A172 (cell line): ENCODE measurements at regions not wholly inside any gene's neighbourhood (a gene's known extent, or its start where the extent isn't known, plus 50 kb on each side); places are given as distances from the start of the nearest gene placed in this dataset.
A peak's percentile ranks its signal among the peaks of the same experiment; 100 is the strongest.
"Not testable (repeated sequence)": the region's sequence is repeated elsewhere in the genome, so short reads cannot be mapped to it uniquely, and the experiment has no call there.

Experiments
- DNase-seq: peaks from one replicate; pipeline ENCODE4 v3.0.0-alpha.2; 2015; ENCODE audit warnings: low spot score

DNA sequence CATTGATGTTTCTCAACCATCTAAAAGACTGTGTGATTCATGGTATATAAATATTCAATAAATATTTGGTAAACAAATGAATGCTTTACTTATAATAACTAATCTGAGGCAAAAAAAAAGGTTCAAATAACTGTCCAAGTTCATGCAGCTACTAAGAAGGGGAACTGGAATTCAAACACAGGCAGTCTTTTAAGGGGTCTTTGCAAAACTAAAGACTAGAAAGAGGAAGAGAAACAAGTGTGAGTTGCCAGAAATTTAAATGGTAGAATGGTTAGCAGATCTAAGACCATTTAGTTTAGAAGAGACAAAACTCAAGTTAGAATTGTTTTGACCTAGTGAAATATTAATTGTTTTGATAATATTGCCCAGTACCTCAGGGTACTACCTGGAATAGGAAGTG lies 642.0 kb upstream of the LRRN3 start:
- DNase-seq, result no peak

DNA sequence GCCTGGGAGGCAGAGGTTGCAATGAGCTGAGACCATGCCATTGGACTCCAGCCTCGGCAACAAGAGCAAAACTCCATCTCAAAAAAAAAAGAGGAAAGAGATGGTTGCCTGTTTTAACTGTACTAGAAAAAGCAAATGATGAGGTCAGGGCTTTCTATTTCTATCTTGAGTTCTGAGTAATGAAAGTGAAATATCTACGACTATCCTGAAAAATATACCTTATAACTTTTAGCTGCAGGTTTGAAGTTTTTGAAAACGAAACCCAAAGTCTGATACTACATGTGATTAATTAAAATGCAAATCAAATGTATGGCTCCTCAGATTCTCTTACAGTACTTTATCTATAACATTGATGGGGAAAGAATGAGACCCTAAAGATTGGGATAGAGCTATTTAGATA lies 636.2 kb upstream of the LRRN3 start:
- no peak for DNase-seq

DNA sequence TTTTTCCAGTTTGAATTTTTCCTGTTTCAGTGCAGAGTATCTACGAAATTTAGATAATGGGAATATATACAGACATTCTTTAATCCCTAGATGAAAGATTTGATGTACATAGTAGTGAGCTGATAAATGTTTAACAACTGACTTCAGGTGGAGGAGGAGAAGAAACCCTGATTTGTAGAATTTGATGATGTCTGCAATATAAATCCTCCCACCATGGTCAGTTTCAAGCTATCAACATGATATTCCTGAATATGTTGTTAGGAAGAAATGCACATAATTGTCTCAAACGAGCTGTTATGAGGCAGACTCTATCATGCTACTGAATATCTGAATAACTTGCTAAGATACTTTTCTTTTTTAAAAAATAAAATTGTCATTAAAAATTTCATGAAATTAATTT lies 629.3 kb upstream of the LRRN3 start:
- DNase-seq, result no peak

DNA sequence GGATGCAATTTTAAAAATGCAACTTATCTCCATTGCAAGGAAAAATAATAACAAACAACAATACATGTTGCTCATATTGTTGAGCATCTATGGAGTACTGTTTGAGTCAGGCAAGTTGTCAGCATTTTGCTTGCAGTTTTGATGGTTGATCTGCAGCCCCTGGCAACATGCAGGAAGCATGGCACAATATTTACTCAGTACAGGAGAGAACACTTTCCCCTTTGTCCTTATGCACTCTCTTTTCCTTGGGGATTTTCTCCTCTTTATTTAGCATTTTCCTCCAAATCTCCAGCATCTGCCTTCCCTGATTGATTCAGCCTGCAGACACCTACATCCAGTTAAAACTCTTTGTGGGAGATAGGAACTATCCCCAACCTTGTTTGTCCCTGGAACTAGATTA lies 620.5 kb upstream of the LRRN3 start:
- DNase-seq, result no peak

DNA sequence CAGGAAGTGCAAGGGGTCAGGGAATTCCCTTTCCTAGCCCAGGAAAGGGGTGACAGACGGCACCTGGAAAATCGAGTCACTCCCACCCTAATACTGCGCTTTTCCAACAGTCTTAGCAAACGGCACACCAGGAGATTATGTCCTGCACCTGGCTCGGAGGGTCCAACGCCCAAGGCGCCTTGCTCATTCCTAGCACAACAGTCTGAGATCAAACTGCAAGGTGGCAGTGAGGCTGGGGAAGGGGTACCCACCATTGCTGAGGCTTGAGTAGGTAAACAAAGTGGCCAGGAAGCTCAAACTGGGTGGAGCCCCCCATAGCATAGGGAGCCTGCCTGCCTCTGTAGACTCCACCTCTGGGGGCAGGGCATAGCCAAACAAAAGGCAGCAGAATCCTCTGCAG lies 618.5 kb upstream of the LRRN3 start:
- not testable (repeated sequence) for DNase-seq

DNA sequence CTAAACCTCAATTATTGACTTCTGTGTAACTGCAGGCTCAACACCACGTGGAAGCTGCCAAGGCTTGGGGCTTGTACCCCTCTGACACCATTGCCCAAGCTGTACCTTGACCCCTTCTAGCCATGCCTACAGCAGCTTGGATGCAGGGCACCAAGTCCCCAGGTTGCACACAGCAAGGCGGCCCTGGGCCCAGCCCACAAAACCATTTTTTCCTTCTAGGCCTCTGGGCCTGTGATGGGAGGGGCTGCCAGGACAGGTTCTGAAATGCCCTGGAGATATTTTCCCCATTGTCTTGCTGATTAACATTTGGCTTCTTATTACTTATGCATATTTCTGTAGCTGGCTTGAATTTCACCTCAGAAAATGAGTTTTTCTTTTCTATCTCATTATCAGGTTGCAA lies 610.0 kb upstream of the LRRN3 start:
- DNase-seq, result no peak

DNA sequence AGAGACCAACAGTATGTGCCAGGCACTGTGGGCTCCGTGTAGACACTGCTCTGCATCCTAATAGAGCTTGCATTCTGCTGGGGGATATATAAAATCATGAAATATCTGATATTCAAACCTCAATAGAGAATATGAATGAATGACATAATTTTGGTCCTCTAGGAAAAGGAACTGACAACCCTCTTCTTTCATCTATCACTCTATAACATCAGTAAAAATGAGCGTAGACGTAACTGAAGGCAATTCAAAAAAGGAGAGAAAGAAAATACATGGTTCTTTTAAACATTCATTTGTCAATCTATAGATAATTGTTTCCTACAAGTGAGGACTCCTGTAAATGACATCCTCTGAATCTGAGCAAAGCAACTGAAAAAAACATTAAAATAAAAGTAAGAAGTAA lies 607.4 kb upstream of the LRRN3 start:
- no peak for DNase-seq

DNA sequence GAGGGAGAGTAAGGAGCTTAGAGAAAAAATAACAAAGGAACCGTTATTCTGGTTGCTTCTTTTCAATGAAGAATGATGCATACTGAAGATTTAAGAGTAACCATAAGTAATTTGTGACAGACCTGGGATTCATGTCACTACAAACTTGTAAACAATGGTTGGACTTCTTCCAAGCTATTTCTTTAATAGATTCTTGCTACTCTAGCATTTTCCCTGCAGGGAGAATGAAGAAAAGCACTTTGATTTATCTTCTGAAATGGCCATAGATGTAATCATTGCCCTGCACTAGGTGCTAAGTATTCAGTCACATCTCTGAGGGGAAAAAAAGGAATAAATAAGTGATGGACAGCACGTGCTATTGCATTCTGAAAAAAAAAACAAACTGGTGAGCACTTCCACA lies 606.6 kb upstream of the LRRN3 start:
- DNase-seq, result no peak

DNA sequence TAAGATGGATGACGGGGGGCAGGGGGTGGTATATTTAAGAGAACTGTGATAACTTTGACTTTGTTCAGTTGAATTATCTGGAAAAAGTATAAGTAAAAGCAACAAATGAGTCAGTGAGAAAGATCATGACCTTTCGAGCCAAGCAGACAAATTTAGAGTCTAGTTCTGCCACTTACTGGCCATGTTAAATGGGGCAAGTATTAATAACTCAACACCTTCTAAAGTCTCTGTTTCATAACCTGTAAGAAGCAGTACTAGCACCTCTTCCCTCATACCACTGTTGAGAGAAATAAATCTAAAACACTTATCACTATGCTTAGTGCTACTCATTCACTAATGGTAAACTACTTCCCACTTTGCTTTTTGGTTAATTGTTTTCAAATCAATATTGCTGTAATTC lies 604.4 kb upstream of the LRRN3 start:
- no peak for DNase-seq

DNA sequence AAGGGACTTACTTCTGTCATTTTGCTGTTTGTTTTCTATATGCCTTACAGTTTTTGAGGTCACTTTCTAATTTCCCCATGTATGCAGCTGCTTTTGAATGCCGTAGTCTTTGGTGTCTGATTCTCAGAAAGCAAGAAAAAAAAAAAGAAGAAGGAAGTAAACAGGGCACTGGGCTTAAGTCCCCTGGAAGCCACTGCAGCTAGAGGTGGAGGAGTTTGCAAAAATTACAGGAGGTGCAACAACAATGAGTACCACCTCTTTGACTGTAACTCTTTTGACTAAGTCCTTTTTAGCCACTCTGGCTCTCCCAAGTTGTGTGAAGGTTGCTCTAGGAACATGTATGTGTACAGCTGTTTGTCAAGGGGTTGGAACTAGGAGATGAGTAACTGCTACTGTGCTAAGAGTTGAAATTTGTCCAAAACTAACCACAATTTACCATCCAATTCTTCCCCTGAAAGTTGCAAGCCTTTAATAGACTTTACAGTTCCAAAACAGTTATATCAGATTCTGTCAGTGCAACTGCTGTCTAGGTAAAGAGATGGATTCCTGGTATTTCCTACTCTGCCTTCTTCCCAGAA lies 588.0 kb upstream of the LRRN3 start:
- peak; percentile 13 for DNase-seq

DNA sequence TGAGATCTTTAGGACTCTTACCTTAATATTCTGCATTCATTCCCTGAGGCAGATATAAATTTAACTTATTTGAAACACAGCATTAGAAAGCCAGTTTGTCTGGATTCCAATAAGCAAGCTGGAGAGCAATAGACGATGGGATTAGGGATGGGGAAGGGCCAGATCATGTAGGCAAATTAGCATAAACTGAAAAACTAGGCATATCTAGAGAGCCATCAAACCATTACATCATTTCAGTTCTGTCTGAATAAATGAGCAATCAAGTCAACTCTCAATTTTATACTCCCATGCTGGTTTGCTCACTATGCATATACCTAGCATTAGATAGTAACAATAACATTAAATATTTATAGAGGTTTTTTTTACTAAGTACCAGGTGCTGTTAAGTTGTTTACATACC lies 583.6 kb upstream of the LRRN3 start:
- no peak for DNase-seq

DNA sequence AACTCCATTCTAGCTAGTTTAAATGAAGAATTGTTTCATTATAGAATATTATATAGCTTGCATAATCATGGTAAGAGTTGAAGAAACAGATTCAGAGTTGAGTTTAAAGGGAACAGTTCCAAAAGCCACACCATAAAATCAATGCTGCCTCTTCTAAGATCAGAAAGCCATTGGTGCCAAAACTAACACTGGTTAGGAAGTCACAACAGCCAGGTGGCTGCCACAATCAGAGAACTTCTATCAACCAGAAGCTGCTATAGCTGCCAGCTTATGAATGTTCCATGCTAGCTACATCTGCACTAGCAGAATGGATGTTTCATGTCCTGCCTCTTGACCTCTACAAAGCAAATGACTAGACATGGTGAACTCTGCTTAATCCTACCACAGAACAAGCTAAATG lies 583.1 kb upstream of the LRRN3 start:
- no peak for DNase-seq

DNA sequence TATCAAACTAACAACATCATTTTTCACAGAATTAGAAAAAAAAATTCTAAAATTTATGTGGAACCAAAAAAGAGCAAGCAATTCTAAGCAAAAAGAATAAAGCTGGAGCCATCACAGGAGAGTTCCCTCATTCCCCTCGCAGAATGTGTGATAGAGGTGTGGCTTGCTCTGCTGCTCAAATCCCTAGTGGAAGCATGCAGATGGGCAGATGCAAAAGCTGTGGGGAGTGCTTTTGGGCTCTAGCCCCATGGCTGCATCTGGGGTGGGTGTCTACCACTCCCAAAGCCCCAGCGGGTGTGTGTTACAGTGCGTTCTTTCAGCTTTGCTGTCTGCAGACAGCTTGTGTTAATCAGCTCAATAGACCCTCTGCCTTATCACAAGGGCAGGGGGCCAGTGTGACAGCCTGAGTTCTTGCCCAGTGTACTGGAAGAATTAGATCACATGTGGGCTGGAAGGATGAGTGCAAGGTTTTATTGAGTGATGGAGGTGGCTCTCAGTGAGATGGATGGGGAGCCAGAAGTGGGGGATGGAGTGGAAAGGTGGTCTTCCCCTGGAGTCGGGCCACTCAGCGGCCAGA lies 575.9 kb upstream of the LRRN3 start:
- DNase-seq, result not testable (repeated sequence)

DNA sequence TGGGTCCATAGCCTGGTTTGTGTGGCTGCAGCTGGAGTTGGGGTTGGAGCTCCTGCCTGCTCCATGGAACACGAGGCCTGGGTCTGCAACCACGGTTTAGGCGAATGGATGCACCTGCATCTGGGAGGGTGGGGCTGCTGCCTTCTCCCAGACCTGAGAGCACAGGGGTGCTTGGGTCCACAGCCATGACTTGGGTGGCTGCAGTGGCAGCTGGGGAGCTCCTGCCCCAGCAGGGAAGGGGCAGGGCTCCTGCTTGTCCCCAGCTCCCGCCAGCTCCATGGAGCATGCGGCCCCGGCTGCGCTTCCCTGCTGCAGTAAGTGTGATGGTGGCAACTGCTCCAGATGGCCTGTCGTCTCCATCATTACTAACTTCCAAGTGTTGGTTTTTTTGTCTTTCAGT lies 571.1 kb upstream of the LRRN3 start:
- no peak for DNase-seq

DNA sequence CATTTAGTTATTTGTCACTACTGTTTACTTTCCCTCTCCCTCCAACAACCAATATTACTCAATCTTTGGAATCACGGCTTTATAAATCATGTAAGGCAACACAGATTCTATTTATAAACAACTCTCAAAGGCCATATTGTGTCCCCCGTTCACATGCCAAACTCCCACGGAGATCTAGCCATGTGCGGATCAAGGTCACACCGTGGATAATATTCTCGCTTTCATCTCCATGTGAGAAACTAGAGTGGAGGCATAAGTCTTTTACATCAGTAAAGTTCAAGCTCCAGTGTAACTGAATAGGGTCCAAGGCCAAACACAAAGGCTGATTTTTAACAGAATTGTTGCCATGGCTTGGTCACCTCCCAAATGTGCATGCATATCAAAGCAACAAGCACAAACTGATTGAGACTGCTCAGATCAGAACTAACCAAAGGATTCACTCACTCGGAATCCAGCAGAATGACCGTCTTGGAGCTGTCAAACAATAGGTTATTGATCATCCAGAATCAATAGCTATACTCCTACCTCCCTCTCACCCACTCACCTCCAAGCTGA lies 569.5 kb upstream of the LRRN3 start:
- no peak for DNase-seq

DNA sequence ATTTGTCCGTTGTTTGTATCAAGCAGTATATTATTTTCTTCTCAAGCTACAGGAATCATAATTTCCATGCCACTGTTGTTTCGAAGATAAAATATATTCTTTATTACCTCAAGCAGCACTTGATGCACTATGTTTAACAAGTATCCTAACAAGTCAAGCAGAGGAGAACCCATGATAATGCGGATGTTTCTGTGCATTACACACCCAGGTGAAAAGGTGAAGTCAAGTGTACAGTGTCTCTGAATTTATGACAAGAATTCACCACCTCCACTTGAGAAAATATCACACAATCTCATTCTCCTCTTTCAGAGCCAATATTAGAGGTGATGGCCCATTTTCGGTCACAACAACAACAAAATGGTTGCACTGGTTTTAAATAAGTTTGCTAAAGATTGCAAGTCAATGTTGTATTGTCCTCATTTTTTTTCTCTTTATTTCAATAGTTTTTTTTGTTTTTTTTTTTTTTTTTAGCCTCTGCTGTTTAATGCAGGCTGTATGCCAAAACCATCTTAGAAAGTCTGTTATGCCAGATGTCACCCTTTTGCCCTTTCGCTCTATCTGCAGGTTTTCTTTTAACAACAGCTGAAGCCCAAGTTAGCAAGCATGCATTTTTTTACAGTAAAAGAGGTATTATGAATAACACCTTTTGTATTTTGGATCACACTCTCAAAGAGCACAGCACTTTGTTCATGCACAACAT lies 568.7 kb upstream of the LRRN3 start:
- DNase-seq, result no peak

DNA sequence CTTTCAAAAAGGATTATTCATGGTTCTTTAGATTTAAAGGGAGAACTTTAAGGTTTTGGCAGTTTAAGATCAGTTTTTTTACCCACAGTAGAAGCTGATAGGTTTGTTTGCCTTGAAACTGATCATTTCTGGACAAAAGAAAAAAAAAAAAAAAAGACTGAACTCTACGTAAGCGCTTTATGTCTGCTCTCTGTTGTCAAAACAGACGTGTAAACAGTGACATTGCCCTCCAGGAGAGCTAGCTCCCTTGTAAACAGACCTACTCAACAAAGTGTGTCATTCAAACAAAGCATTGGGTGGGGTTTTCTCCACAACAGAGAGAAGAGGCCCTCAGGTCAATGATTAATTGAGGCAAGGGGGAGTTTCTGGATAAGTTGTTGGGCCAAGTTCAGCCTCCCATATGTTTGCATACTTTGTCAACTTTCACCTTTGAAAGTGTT lies 568.1 kb upstream of the LRRN3 start:
- DNase-seq, result no peak

DNA sequence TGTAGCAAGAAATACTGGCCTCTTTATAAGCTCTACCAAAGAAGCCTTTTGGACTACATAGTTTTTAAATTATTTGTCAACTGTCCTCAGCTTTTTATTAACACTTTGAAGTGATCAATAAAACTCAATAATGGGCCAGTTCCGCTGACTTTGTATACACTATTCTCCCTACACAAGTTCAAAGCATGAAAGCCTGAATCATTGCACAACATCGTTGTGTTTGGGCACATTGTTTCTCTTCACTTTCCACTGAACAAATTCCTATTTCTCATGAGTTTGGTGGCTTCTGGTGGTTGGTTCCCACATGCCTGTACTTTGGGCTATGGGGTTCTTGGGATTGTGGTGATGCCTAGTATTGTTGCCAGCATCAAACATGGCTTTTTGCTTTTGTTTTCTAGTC lies 561.8 kb upstream of the LRRN3 start:
- DNase-seq, result no peak

DNA sequence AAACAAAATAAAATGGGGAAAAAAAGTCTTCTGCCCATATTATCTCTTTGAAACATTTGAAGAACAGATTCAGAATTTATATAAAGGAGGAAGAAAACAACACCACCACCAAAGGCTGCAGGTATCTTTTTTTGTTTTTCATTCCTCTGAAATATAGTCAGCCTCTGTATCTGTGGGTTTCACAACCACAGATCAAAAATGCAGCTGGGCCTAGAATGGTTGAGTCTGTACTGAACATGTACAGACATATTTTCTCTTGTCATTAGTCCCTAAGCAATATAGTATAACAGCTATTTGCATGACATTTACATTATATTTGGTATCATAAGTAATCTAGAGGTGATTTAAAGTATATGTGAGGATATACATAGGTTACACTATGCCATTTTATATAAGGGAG lies 559.7 kb upstream of the LRRN3 start:
- no peak for DNase-seq

DNA sequence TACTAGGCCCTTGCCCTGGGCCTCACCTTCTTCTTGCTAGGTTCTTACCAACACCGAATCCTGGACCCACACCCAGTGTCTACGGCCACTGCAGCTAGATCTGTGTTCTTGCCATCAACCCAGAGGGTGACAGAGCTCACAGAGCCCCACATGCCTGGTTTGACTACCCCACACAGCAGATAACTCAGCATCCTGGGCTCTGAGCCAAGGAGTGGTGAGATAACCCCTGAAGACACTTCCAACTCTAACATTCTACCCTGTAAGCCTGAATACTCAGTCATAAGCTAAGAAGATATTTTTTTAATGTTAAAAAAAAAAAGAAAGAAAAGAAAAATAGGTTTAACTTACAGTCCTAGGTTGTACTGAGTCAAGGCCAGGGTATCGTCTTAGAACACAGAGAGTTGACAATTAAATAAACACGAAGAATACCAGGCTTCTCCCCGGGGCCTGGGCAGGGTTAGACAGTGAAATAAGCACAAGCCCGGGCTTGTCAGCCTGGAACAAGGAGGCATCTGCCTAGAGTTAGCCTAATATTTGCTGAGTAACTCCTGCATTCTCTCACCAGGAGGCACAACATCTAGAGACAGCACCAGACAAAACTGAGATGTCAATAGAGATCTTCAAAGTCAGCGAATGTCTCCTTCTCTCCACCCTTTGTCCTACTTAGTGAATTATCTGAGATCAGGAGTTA lies 556.5 kb upstream of the LRRN3 start:
- peak; percentile 47 for DNase-seq

DNA sequence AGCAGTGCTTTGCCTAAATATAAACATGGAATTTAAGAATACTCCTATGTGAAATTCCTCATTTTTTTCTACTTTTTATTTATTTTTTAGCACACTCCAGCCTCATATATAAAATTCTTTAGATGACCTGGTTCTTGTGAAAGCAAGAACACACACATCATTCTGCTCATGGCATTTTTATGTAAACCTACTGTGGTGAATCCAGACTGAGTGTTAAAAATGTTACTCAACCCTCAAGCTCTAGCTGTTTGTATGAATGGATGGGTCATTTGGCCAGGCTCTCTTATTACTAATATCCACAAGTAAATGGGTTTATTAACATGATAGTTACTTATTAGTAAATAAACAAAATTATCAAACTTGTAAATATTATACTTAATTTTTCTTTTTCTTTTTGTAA lies 551.7 kb upstream of the LRRN3 start:
- DNase-seq, result no peak

DNA sequence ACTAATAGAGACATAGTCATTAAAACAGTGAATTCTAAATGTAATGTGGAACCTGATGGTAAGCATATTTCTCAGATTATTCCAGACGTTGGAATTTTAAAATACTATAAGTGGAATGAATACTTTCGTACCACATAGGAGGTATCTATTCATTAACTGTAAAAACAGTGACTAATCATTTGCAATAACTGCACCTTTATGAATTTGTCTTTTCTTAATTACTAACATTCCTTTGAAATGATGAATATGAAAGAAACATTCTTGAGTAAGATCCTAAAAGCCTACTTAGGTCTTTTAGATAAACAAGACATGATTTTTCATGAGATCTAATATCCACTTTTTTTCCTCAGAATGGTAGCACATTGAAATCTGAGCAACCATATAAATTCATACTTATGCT lies 549.0 kb upstream of the LRRN3 start:
- peak; percentile 13 for DNase-seq

DNA sequence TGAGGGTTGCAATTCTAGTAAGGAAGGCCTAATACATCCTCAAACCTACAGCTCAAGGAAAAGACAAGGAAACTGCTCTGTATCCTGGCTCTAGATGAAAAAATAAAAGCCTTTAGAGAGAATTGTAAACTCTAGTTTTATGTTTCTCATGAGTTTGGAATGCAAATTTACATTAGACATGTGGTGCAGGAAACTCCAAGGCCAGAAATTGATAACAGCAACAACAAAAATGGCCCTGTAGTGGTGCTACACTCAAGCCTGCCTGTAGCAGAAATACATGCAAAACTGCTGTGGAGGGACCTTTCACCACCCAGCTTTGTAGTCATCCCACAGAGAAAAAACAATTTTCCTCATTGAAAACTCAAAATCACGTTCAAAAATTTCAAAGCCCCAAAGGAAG lies 546.7 kb upstream of the LRRN3 start:
- no peak for DNase-seq
